ENCODE measurements at regions not wholly inside any gene's neighbourhood (a gene's known extent, or its start where the extent isn't known, plus 50 kb on each side); places are given as distances from the start of the nearest gene placed in this dataset.

GRCh38 chr5:60445427-60445826 is 254.5 kb downstream of the DEPDC1B start:
- no peak for TF ChIP-seq CTCF (IDR thresholded peaks at IDR 0.05; ENCODE audit: insufficient read depth, low read depth, low read length)
- no peak for TF ChIP-seq EZH2 (IDR thresholded peaks at IDR 0.05; ENCODE audit: insufficient read depth, low read length)
